ENCODE measurements at regions not wholly inside any gene's neighbourhood (a gene's known extent, or its start where the extent isn't known, plus 50 kb on each side); places are given as distances from the start of the nearest gene placed in this dataset.

DNA sequence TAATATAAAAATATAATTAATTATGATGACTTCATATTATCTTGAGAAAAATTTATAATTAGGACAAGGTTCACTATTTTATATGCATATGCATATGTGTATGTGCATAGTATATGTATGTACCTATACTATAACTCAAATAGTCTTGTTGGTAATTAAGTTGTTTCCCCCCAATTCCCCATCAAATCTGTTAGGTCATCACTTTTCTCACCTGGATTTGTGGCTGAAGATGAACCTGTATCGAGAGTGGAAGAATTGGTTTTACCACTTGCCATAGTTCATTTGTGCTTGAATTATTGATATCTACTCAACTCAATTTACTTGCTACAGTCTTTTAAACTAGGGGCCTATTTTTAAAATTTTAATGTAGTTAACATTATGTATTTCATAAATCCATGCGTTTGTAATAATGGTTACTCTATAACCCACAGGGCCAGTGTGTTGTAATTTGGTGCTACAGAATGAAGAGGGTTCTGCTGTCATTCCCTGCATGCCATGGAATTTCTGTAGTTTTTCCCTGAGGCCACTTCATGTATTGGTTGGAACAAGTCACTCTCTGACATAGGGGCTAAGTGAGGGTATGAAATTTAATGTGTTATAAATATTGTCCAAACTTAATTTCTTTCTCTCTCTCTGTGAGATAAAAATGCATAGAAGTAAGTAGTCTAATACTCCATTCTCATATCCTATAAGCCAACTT lies 74.9 kb downstream of the TAF11L14 start:
- ChIA-PET POLR2A (ENCODE audit: partially characterized antibody) (no interaction called here), CTCF (ENCODE audit: partially characterized antibody) (interaction anchor here (1.6 kb wide), 1 partner anchor 13 kb away, joined by 3 read pairs; no protein-coding TSS in a partner anchor)
- Histone ChIP-seq H4K5ac (ENCODE audit: insufficient read length, low read depth, low read length) (no peak overlapping the region), H4K20me1 (replicated peaks in 1 of 2; ENCODE audit: control insufficient read depth in 1 of 2, insufficient read depth in 2 of 2, low read length in 2 of 2) (no peaks in the 10 kb centered on the region), H2BK15ac (ENCODE audit: low read length) (no peak overlapping the region), H3K23me2 (ENCODE audit: low read depth, low read length) (no peaks in the 10 kb centered on the region; the same call in 1 of the 2 replicates), H3K56ac (replicated peaks; ENCODE audit: insufficient read length, low read depth, low read length) (no peak overlapping the region), H3K4me2 (ENCODE audit: insufficient read depth in 1 of 2, low read depth in 2 of 2, low read length in 2 of 2) (no peak overlapping the region), H3K36me3 (ENCODE audit: control insufficient read depth in 2 of 4, insufficient read depth in 4 of 4, low read length in 3 of 4) (no peaks in the 10 kb centered on the region), H4K8ac (ENCODE audit: extremely low read depth, insufficient read depth, low read length) (no peak overlapping the region), H3K23ac (ENCODE audit: insufficient read length) (no peak overlapping the region), H4K91ac (replicated peaks; ENCODE audit: insufficient read length, low read length) (no peak overlapping the region), H3K18ac (ENCODE audit: extremely low read depth, low read length) (no peak overlapping the region), H2BK120ac (replicated peaks; ENCODE audit: low read depth, low read length) (no peak overlapping the region), H3K9me3 (ENCODE audit: insufficient read depth in 2 of 2, low read depth in 1 of 2, low read length in 1 of 2) (no peaks in the 10 kb centered on the region), H3K27me3 (replicated peaks in 1 of 4; ENCODE audit: control insufficient read depth in 3 of 4, extremely low read depth in 1 of 4, insufficient read depth in 3 of 4, low read length in 3 of 4) (no peaks in the 10 kb centered on the region), H2BK5ac (ENCODE audit: low read depth, low read length) (no peak overlapping the region), H3K4me3 (ENCODE audit: extremely low read depth in 1 of 4, insufficient read depth in 2 of 4, low read depth in 3 of 4, low read length in 4 of 4) (no peak overlapping the region), H3K27ac (ENCODE audit: low read depth, low read length) (no peak overlapping the region), H2AK5ac (ENCODE audit: low read depth, low read length) (no peak overlapping the region), H2BK12ac (ENCODE audit: low read depth, low read length) (no peak overlapping the region), H3K9ac (replicated peaks in 1 of 4; ENCODE audit: extremely low read depth in 1 of 4, low read depth in 3 of 4, low read length in 3 of 4) (no peak overlapping the region), H3K14ac (ENCODE audit: insufficient read length) (no peak overlapping the region), H3K4ac (replicated peaks; ENCODE audit: insufficient read length, low read depth, low read length) (no peak overlapping the region), H3K79me2 (ENCODE audit: control insufficient read depth in 1 of 2, insufficient read depth in 2 of 2, low read length in 2 of 2) (no peaks in the 10 kb centered on the region), H3K79me1 (ENCODE audit: low read depth, low read length) (no peaks in the 10 kb centered on the region), H3K4me1 (replicated peaks in 1 of 4; ENCODE audit: control insufficient read depth in 3 of 4, insufficient read depth in 4 of 4, low read length in 3 of 4) (no peaks in the 10 kb centered on the region), H2AFZ (ENCODE audit: low read length) (no peak overlapping the region), H2BK20ac (ENCODE audit: low read length) (no peak overlapping the region)
- no peak for DNase-seq (ENCODE audit: low read depth in 1 of 2, low spot score in 2 of 2)
- no peak for FAIRE-seq
- 92% methylated on average over 2 of the region's 2 CpGs; no CpG with 5 or more reads in 1 of the 2 experiments for WGBS, 2 experiments (ENCODE audit: extremely low coverage in 1 of 2, insufficient coverage in 1 of 2, insufficient read length in 1 of 2, insufficient replicate concordance in 2 of 2, low coverage in 1 of 2, low lambda C conversion rate in 2 of 2, missing lambda C conversion rate in 1 of 2)
- TF ChIP-seq TCF12 (IDR thresholded peaks at IDR 0.05; ENCODE audit: low read depth, low read length) = no peak
- TF ChIP-seq KDM5A (IDR thresholded peaks at IDR 0.05; ENCODE audit: low read length) = no peak

Measured in H1 (cell line).